ENCODE measurements at regions not wholly inside any gene's neighbourhood (a gene's known extent, or its start where the extent isn't known, plus 50 kb on each side); places are given as distances from the start of the nearest gene placed in this dataset.

DNA sequence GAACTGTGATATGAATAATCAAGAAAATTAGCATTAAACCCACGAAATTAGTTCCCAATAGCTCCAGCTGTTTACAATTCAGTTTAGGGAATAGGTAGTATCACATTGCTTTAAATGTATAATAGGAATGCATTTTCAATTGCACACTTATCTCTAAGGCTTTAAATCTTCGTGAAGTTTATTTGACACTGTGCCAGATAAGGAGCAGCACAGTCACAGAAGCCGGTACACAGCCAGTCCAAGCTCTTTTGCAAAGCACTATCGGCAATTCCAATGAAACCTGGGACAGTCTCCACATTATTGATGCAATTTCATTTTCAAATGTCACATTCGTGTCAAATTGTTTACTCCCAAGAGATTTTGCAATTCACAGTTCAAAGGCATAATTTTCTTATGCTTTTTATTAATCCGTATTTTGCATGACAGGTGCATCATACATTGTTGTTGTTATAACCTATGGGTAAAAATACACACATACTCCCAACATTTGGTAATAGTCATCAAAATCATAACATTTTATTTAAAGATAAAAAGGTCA is 602.8 kb downstream of the RPS29 start:
- TF ChIP-seq, protein P1, sequence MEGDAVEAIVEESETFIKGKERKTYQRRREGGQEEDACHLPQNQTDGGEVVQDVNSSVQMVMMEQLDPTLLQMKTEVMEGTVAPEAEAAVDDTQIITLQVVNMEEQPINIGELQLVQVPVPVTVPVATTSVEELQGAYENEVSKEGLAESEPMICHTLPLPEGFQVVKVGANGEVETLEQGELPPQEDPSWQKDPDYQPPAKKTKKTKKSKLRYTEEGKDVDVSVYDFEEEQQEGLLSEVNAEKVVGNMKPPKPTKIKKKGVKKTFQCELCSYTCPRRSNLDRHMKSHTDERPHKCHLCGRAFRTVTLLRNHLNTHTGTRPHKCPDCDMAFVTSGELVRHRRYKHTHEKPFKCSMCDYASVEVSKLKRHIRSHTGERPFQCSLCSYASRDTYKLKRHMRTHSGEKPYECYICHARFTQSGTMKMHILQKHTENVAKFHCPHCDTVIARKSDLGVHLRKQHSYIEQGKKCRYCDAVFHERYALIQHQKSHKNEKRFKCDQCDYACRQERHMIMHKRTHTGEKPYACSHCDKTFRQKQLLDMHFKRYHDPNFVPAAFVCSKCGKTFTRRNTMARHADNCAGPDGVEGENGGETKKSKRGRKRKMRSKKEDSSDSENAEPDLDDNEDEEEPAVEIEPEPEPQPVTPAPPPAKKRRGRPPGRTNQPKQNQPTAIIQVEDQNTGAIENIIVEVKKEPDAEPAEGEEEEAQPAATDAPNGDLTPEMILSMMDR (IDR thresholded peaks at IDR 0.05; ENCODE audit: low read depth, low read length, missing input control), result no peak
- TF ChIP-seq, protein P2, sequence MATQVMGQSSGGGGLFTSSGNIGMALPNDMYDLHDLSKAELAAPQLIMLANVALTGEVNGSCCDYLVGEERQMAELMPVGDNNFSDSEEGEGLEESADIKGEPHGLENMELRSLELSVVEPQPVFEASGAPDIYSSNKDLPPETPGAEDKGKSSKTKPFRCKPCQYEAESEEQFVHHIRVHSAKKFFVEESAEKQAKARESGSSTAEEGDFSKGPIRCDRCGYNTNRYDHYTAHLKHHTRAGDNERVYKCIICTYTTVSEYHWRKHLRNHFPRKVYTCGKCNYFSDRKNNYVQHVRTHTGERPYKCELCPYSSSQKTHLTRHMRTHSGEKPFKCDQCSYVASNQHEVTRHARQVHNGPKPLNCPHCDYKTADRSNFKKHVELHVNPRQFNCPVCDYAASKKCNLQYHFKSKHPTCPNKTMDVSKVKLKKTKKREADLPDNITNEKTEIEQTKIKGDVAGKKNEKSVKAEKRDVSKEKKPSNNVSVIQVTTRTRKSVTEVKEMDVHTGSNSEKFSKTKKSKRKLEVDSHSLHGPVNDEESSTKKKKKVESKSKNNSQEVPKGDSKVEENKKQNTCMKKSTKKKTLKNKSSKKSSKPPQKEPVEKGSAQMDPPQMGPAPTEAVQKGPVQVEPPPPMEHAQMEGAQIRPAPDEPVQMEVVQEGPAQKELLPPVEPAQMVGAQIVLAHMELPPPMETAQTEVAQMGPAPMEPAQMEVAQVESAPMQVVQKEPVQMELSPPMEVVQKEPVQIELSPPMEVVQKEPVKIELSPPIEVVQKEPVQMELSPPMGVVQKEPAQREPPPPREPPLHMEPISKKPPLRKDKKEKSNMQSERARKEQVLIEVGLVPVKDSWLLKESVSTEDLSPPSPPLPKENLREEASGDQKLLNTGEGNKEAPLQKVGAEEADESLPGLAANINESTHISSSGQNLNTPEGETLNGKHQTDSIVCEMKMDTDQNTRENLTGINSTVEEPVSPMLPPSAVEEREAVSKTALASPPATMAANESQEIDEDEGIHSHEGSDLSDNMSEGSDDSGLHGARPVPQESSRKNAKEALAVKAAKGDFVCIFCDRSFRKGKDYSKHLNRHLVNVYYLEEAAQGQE (IDR thresholded peaks at IDR 0.05), result no peak
- TF ChIP-seq RAD21 (IDR thresholded peaks at IDR 0.05), result no peak
- TF ChIP-seq, protein P3, sequence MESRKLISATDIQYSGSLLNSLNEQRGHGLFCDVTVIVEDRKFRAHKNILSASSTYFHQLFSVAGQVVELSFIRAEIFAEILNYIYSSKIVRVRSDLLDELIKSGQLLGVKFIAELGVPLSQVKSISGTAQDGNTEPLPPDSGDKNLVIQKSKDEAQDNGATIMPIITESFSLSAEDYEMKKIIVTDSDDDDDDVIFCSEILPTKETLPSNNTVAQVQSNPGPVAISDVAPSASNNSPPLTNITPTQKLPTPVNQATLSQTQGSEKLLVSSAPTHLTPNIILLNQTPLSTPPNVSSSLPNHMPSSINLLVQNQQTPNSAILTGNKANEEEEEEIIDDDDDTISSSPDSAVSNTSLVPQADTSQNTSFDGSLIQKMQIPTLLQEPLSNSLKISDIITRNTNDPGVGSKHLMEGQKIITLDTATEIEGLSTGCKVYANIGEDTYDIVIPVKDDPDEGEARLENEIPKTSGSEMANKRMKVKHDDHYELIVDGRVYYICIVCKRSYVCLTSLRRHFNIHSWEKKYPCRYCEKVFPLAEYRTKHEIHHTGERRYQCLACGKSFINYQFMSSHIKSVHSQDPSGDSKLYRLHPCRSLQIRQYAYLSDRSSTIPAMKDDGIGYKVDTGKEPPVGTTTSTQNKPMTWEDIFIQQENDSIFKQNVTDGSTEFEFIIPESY (IDR thresholded peaks at IDR 0.05), result no peak
- TF ChIP-seq, protein P4, sequence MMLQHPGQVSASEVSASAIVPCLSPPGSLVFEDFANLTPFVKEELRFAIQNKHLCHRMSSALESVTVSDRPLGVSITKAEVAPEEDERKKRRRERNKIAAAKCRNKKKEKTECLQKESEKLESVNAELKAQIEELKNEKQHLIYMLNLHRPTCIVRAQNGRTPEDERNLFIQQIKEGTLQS (IDR thresholded peaks at IDR 0.05), result no peak
- TF ChIP-seq YY1 (IDR thresholded peaks at IDR 0.05), result no peak
- TF ChIP-seq TAF1 (conservative IDR thresholded peaks at IDR 0.05), result no peak
- TF ChIP-seq, protein P5, sequence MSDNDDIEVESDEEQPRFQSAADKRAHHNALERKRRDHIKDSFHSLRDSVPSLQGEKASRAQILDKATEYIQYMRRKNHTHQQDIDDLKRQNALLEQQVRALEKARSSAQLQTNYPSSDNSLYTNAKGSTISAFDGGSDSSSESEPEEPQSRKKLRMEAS (IDR thresholded peaks at IDR 0.05), result no peak
- TF ChIP-seq EGR1 (IDR thresholded peaks at IDR 0.05; ENCODE audit: low read depth in 2 of 2), result no peak
- no peak for TF ChIP-seq GABPA (IDR thresholded peaks at IDR 0.05 in 1 of 2, conservative IDR thresholded peaks at IDR 0.05 in 1 of 2)
- TF ChIP-seq FOXA1 (IDR thresholded peaks at IDR 0.05), result no peak
- TF ChIP-seq JUND (IDR thresholded peaks at IDR 0.05), result no peak
- TF ChIP-seq HNF4G (IDR thresholded peaks at IDR 0.05), result no peak
- TF ChIP-seq SP1 (IDR thresholded peaks at IDR 0.05), result no peak
